T47D (cell line): ENCODE measurements at regions not wholly inside any gene's neighbourhood (a gene's known extent, or its start where the extent isn't known, plus 50 kb on each side); places are given as distances from the start of the nearest gene placed in this dataset.
"Not testable (repeated sequence)": the region's sequence is repeated elsewhere in the genome, so short reads cannot be mapped to it uniquely, and the experiment has no call there.

Source experiments
- DNase-seq, 2 experiments: peaks; one replicate each; pipeline versions ENCODE4 v3.0.0 to v3.0.0-alpha.2; 2011 to 2012; ENCODE audit warnings: low read depth in 1 of 2, low spot score in 1 of 2
- JUND ChIP-seq: IDR thresholded peaks from 2 replicates; pipeline ENCODE4 v1.6.1; 2012; ENCODE audit warnings: low read depth
- in situ Hi-C: cut with HindIII; loops from 2 replicates; pipeline ENCODE4 v1.10.0; 2016; ENCODE audit warnings: low sequenced_read_pairs, low pct_unique_long_range_greater_than_20kb

GRCh38 chr13:50609011-50609410 lies 234.5 kb downstream of the DLEU7 start:
- in situ Hi-C loops: no loop called here
- DNase-seq: no peak
- TF ChIP-seq JUND: no peak

GRCh38 chr13:50610238-50610637 lies 233.3 kb downstream of the DLEU7 start:
- no peak for TF ChIP-seq JUND
- DNase-seq: no peak
- in situ Hi-C loops: no loop called here

GRCh38 chr13:50611117-50611781 lies 232.2 kb downstream of the DLEU7 start:
- in situ Hi-C loops: no loop called here

GRCh38 chr13:50612717-50613116 lies 230.8 kb downstream of the DLEU7 start:
- in situ Hi-C loops: no loop called here
- DNase-seq: no peak
- no peak for TF ChIP-seq JUND

More at GRCh38 chr13:50611117-50611781, 232.2 kb downstream of the DLEU7 start:
- DNase-seq: no peak
- no peak for TF ChIP-seq JUND

GRCh38 chr13:50613356-50613831 lies 230.1 kb downstream of the DLEU7 start:
- in situ Hi-C loops: no loop called here
- no peak for DNase-seq
- TF ChIP-seq JUND: no peak

- no peak for DNase-seq
- in situ Hi-C loops: no loop called here
- no peak for TF ChIP-seq JUND
Observed at GRCh38 chr13:50615234-50615633, 228.3 kb downstream of the DLEU7 start.

- TF ChIP-seq JUND: no peak
Observed at GRCh38 chr13:50616101-50616500, 227.4 kb downstream of the DLEU7 start.

GRCh38 chr13:50617134-50617721 lies 226.3 kb downstream of the DLEU7 start:
- TF ChIP-seq JUND: no peak
- in situ Hi-C loops: no loop called here
- DNase-seq: no peak

More at GRCh38 chr13:50616101-50616500, 227.4 kb downstream of the DLEU7 start:
- in situ Hi-C loops: no loop called here
- no peak for DNase-seq

GRCh38 chr13:50618206-50618605 lies 225.3 kb downstream of the DLEU7 start:
- in situ Hi-C loops: no loop called here
- TF ChIP-seq JUND: no peak
- DNase-seq: no peak

GRCh38 chr13:50626101-50626547 lies 217.4 kb downstream of the DLEU7 start:
- no peak for DNase-seq
- TF ChIP-seq JUND: no peak

GRCh38 chr13:50627111-50627510 lies 216.4 kb downstream of the DLEU7 start:
- TF ChIP-seq JUND: no peak
- no peak for DNase-seq
- in situ Hi-C loops: no loop called here

More at GRCh38 chr13:50626101-50626547, 217.4 kb downstream of the DLEU7 start:
- in situ Hi-C loops: no loop called here

- DNase-seq, in situ Hi-C loops: not testable (repeated sequence)
Observed at GRCh38 chr13:50628512-50628911, 215.0 kb downstream of the DLEU7 start.

GRCh38 chr13:50629497-50629896 lies 214.0 kb downstream of the DLEU7 start:
- no peak for TF ChIP-seq JUND
- no peak for DNase-seq
- in situ Hi-C loops: no loop called here
